Neuronal stem cell (in vitro differentiated cells): ENCODE measurements at regions not wholly inside any gene's neighbourhood (a gene's known extent, or its start where the extent isn't known, plus 50 kb on each side); places are given as distances from the start of the nearest gene placed in this dataset.
"Not testable (repeated sequence)": the region's sequence is repeated elsewhere in the genome, so short reads cannot be mapped to it uniquely, and the experiment has no call there.

Source experiments
- DNase-seq: peaks from one replicate; pipeline ENCODE4 v3.0.0-alpha.2; 2013; ENCODE audit warnings: low spot score
- H2AFZ ChIP-seq: one replicate; pipeline ENCODE4 v1.6.1; 2013; ENCODE audit warnings: mild to moderate bottlenecking, low read length, inconsistent platforms
- H2AK5ac ChIP-seq: 2 replicates; pipeline ENCODE4 v1.6.1; 2013; ENCODE audit warnings: low read depth, mild to moderate bottlenecking, inconsistent platforms, low read length, moderate library complexity, mixed read lengths
- H2BK120ac ChIP-seq: 2 replicates; pipeline ENCODE4 v1.6.1; 2013; ENCODE audit warnings: low read depth, mild to moderate bottlenecking, inconsistent platforms, low read length, moderate library complexity, mixed read lengths
- H2BK12ac ChIP-seq: one replicate; pipeline ENCODE4 v1.6.1; 2013; ENCODE audit warnings: low read length, inconsistent platforms
- H2BK15ac ChIP-seq: 2 replicates; pipeline ENCODE4 v1.6.1; 2013; ENCODE audit warnings: mild to moderate bottlenecking, low read length, inconsistent platforms, mixed read lengths
- H2BK5ac ChIP-seq: one replicate; pipeline ENCODE4 v1.6.1; 2013; ENCODE audit warnings: inconsistent platforms, mild to moderate bottlenecking, low read length, moderate library complexity
- H3K14ac ChIP-seq: one replicate; pipeline ENCODE4 v1.6.1; 2013; ENCODE audit warnings: low read length, inconsistent platforms
- H3K18ac ChIP-seq: 2 replicates; pipeline ENCODE4 v1.6.1; 2013; ENCODE audit warnings: low read length, inconsistent platforms
- H3K23ac ChIP-seq: 2 replicates; pipeline ENCODE4 v1.6.1; 2013; ENCODE audit warnings: low read depth, mild to moderate bottlenecking, mixed read lengths, low read length, inconsistent platforms; ENCODE audit not compliant: poor library complexity
- H3K27ac ChIP-seq: replicated peaks from 3 replicates; pipeline ENCODE4 v1.5.1; 2013; ENCODE audit warnings: low read length, inconsistent platforms
- H3K27me3 ChIP-seq, 3 experiments: 2 replicates each; pipeline ENCODE4 v1.6.1; 2013; ENCODE audit warnings: low read length in 3 of 3, mild to moderate bottlenecking in 2 of 3, inconsistent platforms in 1 of 3, low read depth in 1 of 3, mixed read lengths in 1 of 3, moderate library complexity in 1 of 3; ENCODE audit not compliant: control insufficient read depth in 3 of 3, insufficient read depth in 3 of 3
- H3K36me3 ChIP-seq, 2 donors: replicated peaks in 1 of 2; 2 replicates each; pipeline ENCODE4 v1.6.1; 2013; ENCODE audit warnings: low read length in 2 of 2; ENCODE audit not compliant: control insufficient read depth in 2 of 2, insufficient read depth in 2 of 2
- H3K4ac ChIP-seq: 2 replicates; pipeline ENCODE4 v1.6.1; 2013; ENCODE audit warnings: inconsistent platforms, mild to moderate bottlenecking, low read length, moderate library complexity
- H3K4me1 ChIP-seq, 2 donors: 1 replicate in 1 of 2; 2 replicates in 1 of 2; pipeline ENCODE4 v1.6.1; 2013; ENCODE audit warnings: low read length in 2 of 2, low read depth in 1 of 2; ENCODE audit not compliant: control insufficient read depth in 2 of 2, insufficient read depth in 1 of 2
- H3K4me2 ChIP-seq: one replicate; pipeline ENCODE4 v1.6.1; 2013; ENCODE audit warnings: mild to moderate bottlenecking, low read length, inconsistent platforms; ENCODE audit not compliant: insufficient read depth, poor library complexity, severe bottlenecking
- H3K4me3 ChIP-seq, 2 donors: 2 replicates each; pipeline ENCODE4 v1.5.1; 2013; ENCODE audit warnings: low read length in 2 of 2, mild to moderate bottlenecking in 2 of 2, inconsistent platforms in 1 of 2, moderate library complexity in 1 of 2
- H3K79me1 ChIP-seq: one replicate; pipeline ENCODE4 v1.6.1; 2013; ENCODE audit warnings: low read depth, mild to moderate bottlenecking, inconsistent platforms, low read length, moderate library complexity
- H3K9ac ChIP-seq: one replicate; pipeline ENCODE4 v1.6.1; 2013; ENCODE audit warnings: mild to moderate bottlenecking, low read depth, low read length, inconsistent platforms; ENCODE audit not compliant: poor library complexity
- H3K9me3 ChIP-seq, 2 donors: replicated peaks in 1 of 2; 2 replicates each; pipeline versions ENCODE3 to v1.6.1; 2013; ENCODE audit warnings: low read length in 2 of 2, mild to moderate bottlenecking in 2 of 2, inconsistent platforms in 1 of 2, low read depth in 1 of 2, mixed read lengths in 1 of 2, moderate library complexity in 1 of 2; ENCODE audit not compliant: control insufficient read depth in 2 of 2, insufficient read depth in 1 of 2
- H4K8ac ChIP-seq: one replicate; pipeline ENCODE4 v1.6.1; 2013; ENCODE audit warnings: low read depth, mild to moderate bottlenecking, inconsistent platforms, low read length, moderate library complexity
- H4K91ac ChIP-seq: one replicate; pipeline ENCODE4 v1.6.1; 2013; ENCODE audit warnings: low read length, low read depth, mild to moderate bottlenecking, inconsistent platforms; ENCODE audit not compliant: poor library complexity
- WGBS, 2 donors: extraction: QIAGEN DNeasy Blood & Tissue Kit; methylation state at CpG; one replicate each; pipeline ENCODE4 v1.1.7; 2013; ENCODE audit warnings: missing lambda C conversion rate in 2 of 2, mixed read lengths in 1 of 2; ENCODE audit not compliant: insufficient read length in 2 of 2, insufficient replicate concordance in 1 of 2; ENCODE audit errors: extremely low coverage in 2 of 2; 5-methylcytosine and 5-hydroxymethylcytosine counted together

GRCh38 chr5:110306650-110307049 is 419.8 kb downstream of the TMEM232 start:
- H4K91ac ChIP-seq = no peak overlapping the region
- no peaks in the 10 kb centered on the region for H3K27me3 ChIP-seq
- H3K4me1 ChIP-seq = no peaks in the 10 kb centered on the region
- H3K9ac ChIP-seq = no peak overlapping the region
- no peaks in the 10 kb centered on the region for H3K79me1 ChIP-seq
- no peak overlapping the region for H3K4me2 ChIP-seq
- no peak overlapping the region for H2BK5ac ChIP-seq
- no peak overlapping the region for H2BK15ac ChIP-seq
- no peak for DNase-seq
- H3K23ac ChIP-seq = no peak overlapping the region
- no peaks in the 10 kb centered on the region for H3K36me3 ChIP-seq
- no peak overlapping the region for H2AFZ ChIP-seq
- H3K9me3 ChIP-seq = peaks cover 6 to 18% of the 10 kb centered on the region in 2 donors
- H3K18ac ChIP-seq = no peak overlapping the region
- H3K4me3 ChIP-seq = no peak overlapping the region
- no CpG with 5 or more reads among the region's 2 CpGs for WGBS, 2 donors
- no peak overlapping the region for H2BK12ac ChIP-seq
- H2BK120ac ChIP-seq = no peak overlapping the region
- H3K27ac ChIP-seq = no peak overlapping the region
- no peak overlapping the region for H3K4ac ChIP-seq
- no peak overlapping the region for H2AK5ac ChIP-seq
- no peak overlapping the region for H3K14ac ChIP-seq
- no peak overlapping the region for H4K8ac ChIP-seq

DNA sequence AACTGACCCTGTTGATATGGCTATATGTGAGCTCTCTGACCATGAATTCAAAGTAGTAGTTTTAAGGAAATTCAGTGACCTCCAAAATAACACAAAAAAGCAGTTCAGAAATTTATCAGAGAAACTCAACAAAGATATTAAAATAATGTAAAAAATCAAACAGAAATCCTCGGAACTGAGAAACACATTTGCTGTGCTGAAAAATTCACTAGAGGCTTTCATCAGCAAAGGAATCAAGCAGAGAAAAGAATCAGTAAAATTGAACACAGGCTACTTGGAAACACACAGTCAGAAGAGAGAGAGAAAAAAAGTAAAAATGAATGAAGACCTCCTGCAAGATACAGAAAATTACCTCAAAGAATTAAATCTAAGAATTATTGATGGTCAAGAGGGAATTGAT is 417.2 kb downstream of the TMEM232 start:
- Histone ChIP-seq H3K36me3 (no peaks in the 10 kb centered on the region), H3K79me1 (no peaks in the 10 kb centered on the region), H3K4me1 (no peaks in the 10 kb centered on the region), H2BK12ac (no peak overlapping the region), H2AK5ac (no peak overlapping the region), H3K9ac (no peak overlapping the region), H2BK5ac (no peak overlapping the region), H2BK120ac (no peak overlapping the region), H3K23ac (no peak overlapping the region), H2BK15ac (no peak overlapping the region), H3K14ac (no peak overlapping the region), H3K4me2 (no peak overlapping the region), H4K8ac (no peak overlapping the region), H3K9me3 (peaks cover 6 to 14% of the 10 kb centered on the region in 2 donors), H3K4me3 (no peak overlapping the region), H4K91ac (no peak overlapping the region), H3K18ac (no peak overlapping the region), H3K27ac (no peak overlapping the region), H3K27me3 (no peaks in the 10 kb centered on the region), H3K4ac (no peak overlapping the region), H2AFZ (no peak overlapping the region)
- DNase-seq = no peak
- no CpG with 5 or more reads among the region's 1 CpG for WGBS, 2 donors

GRCh38 chr5:110316566-110316965 is 409.9 kb downstream of the TMEM232 start:
- H2AK5ac ChIP-seq, H2AFZ ChIP-seq, H2BK12ac ChIP-seq, H4K91ac ChIP-seq, H3K4me3 ChIP-seq, H2BK5ac ChIP-seq, H3K27me3 ChIP-seq, H3K36me3 ChIP-seq, DNase-seq, H3K79me1 ChIP-seq, H2BK15ac ChIP-seq, H3K9me3 ChIP-seq, H3K4me1 ChIP-seq, H4K8ac ChIP-seq, H3K14ac ChIP-seq, H3K23ac ChIP-seq, H3K9ac ChIP-seq, H3K4me2 ChIP-seq, H2BK120ac ChIP-seq, H3K27ac ChIP-seq, H3K4ac ChIP-seq, H3K18ac ChIP-seq: not testable (repeated sequence)
- no CpG with 5 or more reads among the region's 3 CpGs for WGBS, 2 donors

GRCh38 chr5:110321117-110321516 is 405.4 kb downstream of the TMEM232 start:
- H4K91ac ChIP-seq = no peak overlapping the region
- no CpG with 5 or more reads among the region's 1 CpG for WGBS, 2 donors

More at GRCh38 chr5:110321117-110321516, 405.4 kb downstream of the TMEM232 start:
- no peaks in the 10 kb centered on the region for H3K79me1 ChIP-seq
- no peak overlapping the region for H3K4me3 ChIP-seq
- H3K9ac ChIP-seq = no peak overlapping the region
- no peak overlapping the region for H2AK5ac ChIP-seq
- H2BK15ac ChIP-seq = no peak overlapping the region
- H3K18ac ChIP-seq = no peak overlapping the region
- no peak overlapping the region for H3K4ac ChIP-seq
- H3K27me3 ChIP-seq = no peaks in the 10 kb centered on the region
- no peak overlapping the region for H2BK12ac ChIP-seq
- H3K4me2 ChIP-seq = no peak overlapping the region
- H2AFZ ChIP-seq = no peak overlapping the region
- no peak overlapping the region for H4K8ac ChIP-seq
- no peak overlapping the region for H3K23ac ChIP-seq
- no peak for DNase-seq
- no peaks in the 10 kb centered on the region for H3K36me3 ChIP-seq
- H2BK5ac ChIP-seq = no peak overlapping the region
- no peak overlapping the region for H3K27ac ChIP-seq
- H2BK120ac ChIP-seq = no peak overlapping the region
- H3K9me3 ChIP-seq = no peaks in the 10 kb centered on the region
- no peak overlapping the region for H3K14ac ChIP-seq
- no peaks in the 10 kb centered on the region for H3K4me1 ChIP-seq
